ENCODE measurements at regions not wholly inside any gene's neighbourhood (a gene's known extent, or its start where the extent isn't known, plus 50 kb on each side); places are given as distances from the start of the nearest gene placed in this dataset.

DNA sequence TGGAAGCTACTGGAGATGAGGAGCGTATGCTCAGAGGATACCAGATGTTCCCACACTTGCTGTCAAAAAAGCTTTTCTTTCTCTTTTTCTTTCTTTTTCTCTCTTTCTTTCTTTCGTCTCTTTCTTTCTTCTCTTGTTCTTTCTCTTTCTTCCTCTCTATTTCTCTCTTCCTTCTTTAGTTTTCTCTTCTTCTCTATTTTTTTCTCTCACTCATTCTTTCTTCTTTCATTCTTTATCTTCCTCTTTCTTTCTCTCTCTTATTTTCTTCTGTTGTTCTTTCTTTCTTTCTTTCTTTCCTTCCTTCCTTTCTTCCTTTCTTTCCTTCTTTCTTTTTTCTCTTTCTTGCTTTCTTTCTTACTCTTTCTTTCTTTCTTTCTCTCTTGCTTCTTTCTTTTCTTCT lies 457.6 kb downstream of the CMPK2 start:
- TF ChIP-seq, protein P1, sequence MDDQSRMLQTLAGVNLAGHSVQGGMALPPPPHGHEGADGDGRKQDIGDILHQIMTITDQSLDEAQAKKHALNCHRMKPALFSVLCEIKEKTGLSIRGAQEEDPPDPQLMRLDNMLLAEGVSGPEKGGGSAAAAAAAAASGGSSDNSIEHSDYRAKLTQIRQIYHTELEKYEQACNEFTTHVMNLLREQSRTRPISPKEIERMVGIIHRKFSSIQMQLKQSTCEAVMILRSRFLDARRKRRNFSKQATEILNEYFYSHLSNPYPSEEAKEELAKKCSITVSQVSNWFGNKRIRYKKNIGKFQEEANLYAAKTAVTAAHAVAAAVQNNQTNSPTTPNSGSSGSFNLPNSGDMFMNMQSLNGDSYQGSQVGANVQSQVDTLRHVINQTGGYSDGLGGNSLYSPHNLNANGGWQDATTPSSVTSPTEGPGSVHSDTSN (IDR thresholded peaks at IDR 0.05): no peak
- TF ChIP-seq, protein P2, sequence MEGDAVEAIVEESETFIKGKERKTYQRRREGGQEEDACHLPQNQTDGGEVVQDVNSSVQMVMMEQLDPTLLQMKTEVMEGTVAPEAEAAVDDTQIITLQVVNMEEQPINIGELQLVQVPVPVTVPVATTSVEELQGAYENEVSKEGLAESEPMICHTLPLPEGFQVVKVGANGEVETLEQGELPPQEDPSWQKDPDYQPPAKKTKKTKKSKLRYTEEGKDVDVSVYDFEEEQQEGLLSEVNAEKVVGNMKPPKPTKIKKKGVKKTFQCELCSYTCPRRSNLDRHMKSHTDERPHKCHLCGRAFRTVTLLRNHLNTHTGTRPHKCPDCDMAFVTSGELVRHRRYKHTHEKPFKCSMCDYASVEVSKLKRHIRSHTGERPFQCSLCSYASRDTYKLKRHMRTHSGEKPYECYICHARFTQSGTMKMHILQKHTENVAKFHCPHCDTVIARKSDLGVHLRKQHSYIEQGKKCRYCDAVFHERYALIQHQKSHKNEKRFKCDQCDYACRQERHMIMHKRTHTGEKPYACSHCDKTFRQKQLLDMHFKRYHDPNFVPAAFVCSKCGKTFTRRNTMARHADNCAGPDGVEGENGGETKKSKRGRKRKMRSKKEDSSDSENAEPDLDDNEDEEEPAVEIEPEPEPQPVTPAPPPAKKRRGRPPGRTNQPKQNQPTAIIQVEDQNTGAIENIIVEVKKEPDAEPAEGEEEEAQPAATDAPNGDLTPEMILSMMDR (IDR thresholded peaks at IDR 0.05): no peak
- TF ChIP-seq, protein P3, sequence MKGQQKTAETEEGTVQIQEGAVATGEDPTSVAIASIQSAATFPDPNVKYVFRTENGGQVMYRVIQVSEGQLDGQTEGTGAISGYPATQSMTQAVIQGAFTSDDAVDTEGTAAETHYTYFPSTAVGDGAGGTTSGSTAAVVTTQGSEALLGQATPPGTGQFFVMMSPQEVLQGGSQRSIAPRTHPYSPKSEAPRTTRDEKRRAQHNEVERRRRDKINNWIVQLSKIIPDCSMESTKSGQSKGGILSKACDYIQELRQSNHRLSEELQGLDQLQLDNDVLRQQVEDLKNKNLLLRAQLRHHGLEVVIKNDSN (IDR thresholded peaks at IDR 0.05; ENCODE audit: borderline replicate concordance, low read depth): no peak
- TF ChIP-seq RCOR1 (IDR thresholded peaks at IDR 0.05; ENCODE audit: low read length) (no peak), YY1 (IDR thresholded peaks at IDR 0.05; ENCODE audit: low read depth) (no peak), JUND (IDR thresholded peaks at IDR 0.05) (no peak), GABPA (IDR thresholded peaks at IDR 0.05; ENCODE audit: low read depth) (no peak), EZH2phosphoT487 (IDR thresholded peaks at IDR 0.05; ENCODE audit: borderline replicate concordance, low read depth) (no peak), GATA2 (CRISPR knock-in tag; IDR thresholded peaks at IDR 0.05) (no peak)
- TF ChIP-seq, protein P4, sequence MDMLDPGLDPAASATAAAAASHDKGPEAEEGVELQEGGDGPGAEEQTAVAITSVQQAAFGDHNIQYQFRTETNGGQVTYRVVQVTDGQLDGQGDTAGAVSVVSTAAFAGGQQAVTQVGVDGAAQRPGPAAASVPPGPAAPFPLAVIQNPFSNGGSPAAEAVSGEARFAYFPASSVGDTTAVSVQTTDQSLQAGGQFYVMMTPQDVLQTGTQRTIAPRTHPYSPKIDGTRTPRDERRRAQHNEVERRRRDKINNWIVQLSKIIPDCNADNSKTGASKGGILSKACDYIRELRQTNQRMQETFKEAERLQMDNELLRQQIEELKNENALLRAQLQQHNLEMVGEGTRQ (IDR thresholded peaks at IDR 0.05; ENCODE audit: borderline replicate concordance, low read depth, low read length): no peak
- TF ChIP-seq, protein P5, sequence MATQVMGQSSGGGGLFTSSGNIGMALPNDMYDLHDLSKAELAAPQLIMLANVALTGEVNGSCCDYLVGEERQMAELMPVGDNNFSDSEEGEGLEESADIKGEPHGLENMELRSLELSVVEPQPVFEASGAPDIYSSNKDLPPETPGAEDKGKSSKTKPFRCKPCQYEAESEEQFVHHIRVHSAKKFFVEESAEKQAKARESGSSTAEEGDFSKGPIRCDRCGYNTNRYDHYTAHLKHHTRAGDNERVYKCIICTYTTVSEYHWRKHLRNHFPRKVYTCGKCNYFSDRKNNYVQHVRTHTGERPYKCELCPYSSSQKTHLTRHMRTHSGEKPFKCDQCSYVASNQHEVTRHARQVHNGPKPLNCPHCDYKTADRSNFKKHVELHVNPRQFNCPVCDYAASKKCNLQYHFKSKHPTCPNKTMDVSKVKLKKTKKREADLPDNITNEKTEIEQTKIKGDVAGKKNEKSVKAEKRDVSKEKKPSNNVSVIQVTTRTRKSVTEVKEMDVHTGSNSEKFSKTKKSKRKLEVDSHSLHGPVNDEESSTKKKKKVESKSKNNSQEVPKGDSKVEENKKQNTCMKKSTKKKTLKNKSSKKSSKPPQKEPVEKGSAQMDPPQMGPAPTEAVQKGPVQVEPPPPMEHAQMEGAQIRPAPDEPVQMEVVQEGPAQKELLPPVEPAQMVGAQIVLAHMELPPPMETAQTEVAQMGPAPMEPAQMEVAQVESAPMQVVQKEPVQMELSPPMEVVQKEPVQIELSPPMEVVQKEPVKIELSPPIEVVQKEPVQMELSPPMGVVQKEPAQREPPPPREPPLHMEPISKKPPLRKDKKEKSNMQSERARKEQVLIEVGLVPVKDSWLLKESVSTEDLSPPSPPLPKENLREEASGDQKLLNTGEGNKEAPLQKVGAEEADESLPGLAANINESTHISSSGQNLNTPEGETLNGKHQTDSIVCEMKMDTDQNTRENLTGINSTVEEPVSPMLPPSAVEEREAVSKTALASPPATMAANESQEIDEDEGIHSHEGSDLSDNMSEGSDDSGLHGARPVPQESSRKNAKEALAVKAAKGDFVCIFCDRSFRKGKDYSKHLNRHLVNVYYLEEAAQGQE (IDR thresholded peaks at IDR 0.05; ENCODE audit: low read depth, low read length): no peak
- TF ChIP-seq, protein P6, sequence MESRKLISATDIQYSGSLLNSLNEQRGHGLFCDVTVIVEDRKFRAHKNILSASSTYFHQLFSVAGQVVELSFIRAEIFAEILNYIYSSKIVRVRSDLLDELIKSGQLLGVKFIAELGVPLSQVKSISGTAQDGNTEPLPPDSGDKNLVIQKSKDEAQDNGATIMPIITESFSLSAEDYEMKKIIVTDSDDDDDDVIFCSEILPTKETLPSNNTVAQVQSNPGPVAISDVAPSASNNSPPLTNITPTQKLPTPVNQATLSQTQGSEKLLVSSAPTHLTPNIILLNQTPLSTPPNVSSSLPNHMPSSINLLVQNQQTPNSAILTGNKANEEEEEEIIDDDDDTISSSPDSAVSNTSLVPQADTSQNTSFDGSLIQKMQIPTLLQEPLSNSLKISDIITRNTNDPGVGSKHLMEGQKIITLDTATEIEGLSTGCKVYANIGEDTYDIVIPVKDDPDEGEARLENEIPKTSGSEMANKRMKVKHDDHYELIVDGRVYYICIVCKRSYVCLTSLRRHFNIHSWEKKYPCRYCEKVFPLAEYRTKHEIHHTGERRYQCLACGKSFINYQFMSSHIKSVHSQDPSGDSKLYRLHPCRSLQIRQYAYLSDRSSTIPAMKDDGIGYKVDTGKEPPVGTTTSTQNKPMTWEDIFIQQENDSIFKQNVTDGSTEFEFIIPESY (IDR thresholded peaks at IDR 0.05; ENCODE audit: borderline replicate concordance, low read depth): no peak

All from SK-N-SH (cell line).